KOPT-K1 (cell line): ENCODE measurements at regions not wholly inside any gene's neighbourhood (a gene's known extent, or its start where the extent isn't known, plus 50 kb on each side); places are given as distances from the start of the nearest gene placed in this dataset.

Experiments
- H3K27ac ChIP-seq: fragments of 200-600 bp; sonication (generic); 2 replicates; pipeline ENCODE4 v1.5.1; 2016; ENCODE audit warnings: antibody characterized with exemption, mild to moderate bottlenecking, low read depth, low read length; ENCODE audit not compliant: poor library complexity, severe bottlenecking
- H3K36me3 ChIP-seq: fragments of 200-600 bp; sonication (generic); 2 replicates; pipeline ENCODE4 v1.5.1; 2017; ENCODE audit warnings: antibody characterized with exemption, mild to moderate bottlenecking, low read length, moderate library complexity; ENCODE audit not compliant: insufficient read depth
- H3K9me3 ChIP-seq: fragments of 200-600 bp; sonication (generic); 2 replicates; pipeline ENCODE4 v1.5.1; 2017; ENCODE audit warnings: antibody characterized with exemption, low read length, mild to moderate bottlenecking; ENCODE audit not compliant: insufficient read depth, poor library complexity, severe bottlenecking

DNA sequence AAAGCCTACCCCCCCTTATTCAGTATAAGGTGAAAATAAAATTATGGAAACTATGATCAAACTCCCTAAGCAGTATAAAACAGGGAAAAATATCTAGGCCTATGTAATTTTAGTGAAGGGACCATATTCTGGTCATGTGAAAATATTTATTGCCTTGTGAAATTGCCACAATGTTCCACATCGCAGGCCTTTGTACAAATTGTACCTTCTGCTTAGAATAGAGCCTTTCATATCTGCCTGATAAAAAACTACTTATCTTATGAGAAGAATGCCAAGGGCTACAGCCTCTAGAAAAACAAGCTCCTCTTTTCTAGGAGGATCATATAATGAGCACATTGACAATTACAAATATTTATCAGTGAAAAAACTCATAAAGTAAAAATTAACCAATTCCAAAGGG, 1280.0 kb downstream of the EFNB2 start:
- Histone ChIP-seq H3K36me3 (no peaks in the 10 kb centered on the region), H3K9me3 (no peaks in the 10 kb centered on the region), H3K27ac (no peak overlapping the region)

DNA sequence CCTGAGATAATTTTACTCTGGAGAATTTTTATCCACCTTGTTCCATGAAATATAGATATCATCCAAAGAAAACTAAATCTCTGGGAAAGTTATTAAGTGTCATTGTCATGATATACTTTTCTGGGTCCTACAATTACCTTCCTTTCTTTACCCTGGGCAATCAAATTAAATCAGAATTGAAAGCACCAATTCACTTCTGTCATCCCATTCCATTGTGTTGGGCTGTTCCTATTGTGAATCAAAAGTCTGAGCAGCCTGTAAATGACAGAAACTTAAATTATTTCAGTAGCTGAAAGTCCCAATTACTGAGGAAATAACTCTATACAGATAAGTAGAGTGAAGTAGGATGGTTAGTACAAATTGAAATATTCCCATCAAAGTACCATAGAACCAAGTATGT, 1284.2 kb downstream of the EFNB2 start:
- H3K27ac ChIP-seq = no peak overlapping the region
- no peaks in the 10 kb centered on the region for H3K9me3 ChIP-seq
- H3K36me3 ChIP-seq = no peaks in the 10 kb centered on the region

DNA sequence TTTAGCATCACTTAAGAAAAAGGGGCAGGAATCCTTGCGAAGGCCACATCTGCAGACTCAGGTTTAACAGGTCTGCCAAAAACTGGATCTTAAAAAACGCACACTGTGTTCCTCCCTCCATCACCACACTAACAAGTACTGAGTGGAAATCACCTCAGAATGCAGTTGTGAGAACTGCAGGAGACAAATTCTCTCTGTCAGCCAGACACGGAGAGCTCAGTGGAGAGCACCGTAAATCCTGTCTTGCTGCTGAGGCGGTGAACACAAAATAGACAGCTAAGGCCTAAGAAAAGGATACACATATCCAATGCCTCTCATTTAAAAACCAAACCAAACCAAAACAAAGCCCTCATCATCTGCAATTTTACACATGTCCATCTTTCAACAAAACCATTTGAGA, 1287.6 kb downstream of the EFNB2 start:
- Histone ChIP-seq H3K36me3 (no peaks in the 10 kb centered on the region), H3K9me3 (no peaks in the 10 kb centered on the region), H3K27ac (no peak overlapping the region)

DNA sequence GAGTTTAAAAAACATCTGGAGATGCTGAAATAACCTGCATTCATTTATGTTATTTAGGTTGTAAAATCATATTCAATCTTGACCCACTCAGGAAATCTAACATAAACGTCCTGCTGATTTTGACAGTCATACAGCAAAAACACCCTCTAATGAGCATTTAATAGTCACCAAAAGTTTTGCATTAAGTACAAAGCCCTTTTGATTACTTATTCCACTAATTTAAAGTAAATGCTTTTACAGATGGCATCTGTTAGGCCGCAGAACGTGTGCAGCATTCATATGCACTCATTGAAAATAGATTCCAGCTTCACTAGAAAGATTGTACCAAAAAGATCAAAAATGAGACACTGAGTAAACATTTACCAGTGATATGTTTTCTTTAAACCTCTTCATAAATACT, 1295.1 kb downstream of the EFNB2 start:
- Histone ChIP-seq H3K36me3 (no peaks in the 10 kb centered on the region), H3K9me3 (no peaks in the 10 kb centered on the region), H3K27ac (no peak overlapping the region)

DNA sequence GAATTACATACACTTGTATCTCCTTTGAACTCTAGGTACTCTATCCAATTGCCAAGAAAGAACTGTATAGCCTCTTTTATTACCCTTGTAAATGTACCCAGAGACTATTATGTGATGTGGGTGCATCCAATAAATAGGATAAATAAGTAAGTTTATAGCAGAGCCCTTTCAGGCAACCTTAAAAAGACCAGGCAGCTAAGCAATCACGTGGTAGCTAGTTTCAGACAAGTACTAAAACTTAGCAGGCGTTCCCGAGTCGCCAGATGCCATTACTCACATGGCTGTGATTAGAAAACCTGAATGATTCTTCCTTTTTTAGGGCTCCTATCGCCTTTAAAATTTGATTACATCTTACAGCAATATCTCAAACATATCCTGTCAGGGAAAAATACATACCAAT, 1303.0 kb downstream of the EFNB2 start:
- no peaks in the 10 kb centered on the region for H3K36me3 ChIP-seq
- H3K9me3 ChIP-seq = no peaks in the 10 kb centered on the region
- H3K27ac ChIP-seq = no peak overlapping the region

DNA sequence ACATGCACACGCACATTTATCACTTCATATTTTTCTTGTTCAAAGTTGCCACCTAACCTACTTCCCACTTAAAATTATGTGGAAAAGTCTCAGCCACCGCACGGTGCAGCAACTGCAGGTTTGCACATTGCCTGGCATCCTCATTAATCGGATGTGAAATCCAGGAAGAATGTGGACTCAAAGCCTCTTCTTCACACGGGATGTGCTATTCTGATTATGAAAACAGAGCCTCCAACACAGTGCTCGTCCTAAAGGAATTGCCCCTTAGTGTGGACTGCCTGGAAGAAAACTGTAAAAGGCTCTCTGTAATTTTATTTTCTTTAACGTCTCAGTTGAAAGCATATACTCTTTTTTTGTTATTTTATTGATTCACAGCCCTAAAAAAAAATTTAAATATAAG, 1303.5 kb downstream of the EFNB2 start:
- H3K9me3 ChIP-seq = no peaks in the 10 kb centered on the region
- no peaks in the 10 kb centered on the region for H3K36me3 ChIP-seq
- H3K27ac ChIP-seq = no peak overlapping the region

DNA sequence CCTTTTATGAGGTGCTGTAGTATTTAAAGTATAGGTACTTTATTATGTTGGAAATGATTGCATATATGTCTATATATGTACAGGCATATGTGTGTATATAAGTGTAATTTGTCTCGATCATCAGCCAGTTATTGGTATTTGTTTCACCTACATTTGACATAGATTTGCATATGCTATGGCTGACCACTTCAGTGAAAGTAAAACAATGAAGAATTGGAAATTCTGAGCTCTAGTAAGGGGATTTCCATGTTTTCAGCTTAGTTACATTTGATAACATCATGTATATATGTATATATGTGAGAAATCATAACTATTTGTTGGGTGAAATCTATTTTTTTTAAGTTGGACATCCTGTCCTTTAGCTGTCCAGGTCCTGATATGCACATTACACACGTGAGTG, 1303.9 kb downstream of the EFNB2 start:
- no peak overlapping the region for H3K27ac ChIP-seq
- H3K9me3 ChIP-seq = no peaks in the 10 kb centered on the region
- no peaks in the 10 kb centered on the region for H3K36me3 ChIP-seq

DNA sequence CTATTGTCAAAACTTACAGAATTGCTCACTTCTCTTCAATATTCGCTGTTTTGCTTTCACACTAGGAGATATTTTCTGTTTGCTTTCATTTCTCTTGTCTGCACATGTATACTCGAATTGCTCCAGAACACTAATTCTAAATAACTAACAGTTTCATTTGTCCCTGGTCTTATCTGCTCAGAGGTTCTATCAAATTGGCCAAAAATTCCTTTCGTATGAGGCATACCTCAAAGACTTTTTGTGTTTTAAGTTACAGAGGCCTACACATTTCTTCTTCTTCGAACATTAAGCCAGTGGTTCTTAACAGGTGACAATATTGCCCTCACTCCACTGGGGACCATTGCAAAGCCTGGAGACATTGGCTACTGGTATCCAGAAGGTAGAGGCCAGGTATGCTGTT, 1314.6 kb downstream of the EFNB2 start:
- H3K9me3 ChIP-seq = no peaks in the 10 kb centered on the region
- no peaks in the 10 kb centered on the region for H3K36me3 ChIP-seq
- no peak overlapping the region for H3K27ac ChIP-seq

DNA sequence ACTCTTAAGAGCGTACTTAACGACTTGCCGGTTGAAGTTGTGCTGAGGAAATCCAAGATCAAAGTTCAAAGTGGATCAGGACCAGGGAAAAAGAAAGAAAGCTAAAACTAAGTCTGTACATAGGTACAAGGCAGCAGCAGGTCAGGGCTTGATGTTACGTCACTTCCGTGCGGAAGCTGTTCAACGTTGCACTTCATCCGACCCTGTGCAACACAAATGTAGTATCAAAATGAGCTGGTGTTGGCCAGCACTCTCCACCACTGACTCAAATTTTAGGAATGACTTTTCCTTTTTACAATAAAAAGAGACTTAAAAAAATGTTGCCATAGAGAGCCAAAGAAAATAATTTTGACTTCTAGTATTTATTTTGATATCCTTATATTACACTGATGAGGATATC, 1315.4 kb downstream of the EFNB2 start:
- Histone ChIP-seq H3K36me3 (no peaks in the 10 kb centered on the region), H3K9me3 (no peaks in the 10 kb centered on the region), H3K27ac (no peak overlapping the region)

DNA sequence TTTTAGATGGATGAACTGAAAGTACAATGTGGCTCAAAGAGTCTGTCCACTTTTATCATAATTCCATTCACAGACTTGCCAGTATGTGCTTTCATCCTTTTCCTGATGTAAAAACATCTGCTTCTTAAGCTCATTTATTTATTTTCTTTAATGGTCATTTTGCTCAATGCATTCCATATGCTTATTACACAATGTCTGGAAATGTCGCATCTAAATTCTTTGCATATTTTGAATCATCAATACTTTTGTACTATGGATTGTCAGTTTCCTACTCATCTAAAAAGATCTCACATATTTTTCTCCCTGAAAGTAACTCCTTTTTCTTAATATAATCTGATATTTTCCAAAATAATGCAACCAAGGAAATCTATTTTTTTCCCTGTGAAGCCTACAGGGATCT, 1315.8 kb downstream of the EFNB2 start:
- no peaks in the 10 kb centered on the region for H3K9me3 ChIP-seq
- no peaks in the 10 kb centered on the region for H3K36me3 ChIP-seq
- no peak overlapping the region for H3K27ac ChIP-seq

DNA sequence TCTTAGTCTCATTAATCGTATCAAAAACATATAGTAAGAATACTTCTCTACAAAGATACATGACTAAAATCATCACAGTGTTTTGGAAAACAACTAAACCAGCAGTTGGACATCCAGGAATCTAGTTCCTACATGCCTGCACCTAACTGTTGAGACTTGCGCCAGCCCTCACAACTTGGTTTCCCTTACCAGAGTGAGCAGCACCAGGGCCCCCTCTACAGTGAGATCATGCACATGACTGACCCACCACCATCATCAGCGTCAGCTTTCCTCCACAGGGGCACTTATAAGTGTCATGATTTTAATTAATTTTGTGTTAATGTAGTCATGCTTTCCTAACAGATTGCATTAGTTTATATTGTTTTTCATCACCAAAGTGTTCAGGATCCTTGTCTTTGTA, 1322.0 kb downstream of the EFNB2 start:
- Histone ChIP-seq H3K27ac (no peak overlapping the region), H3K36me3 (no peaks in the 10 kb centered on the region), H3K9me3 (no peaks in the 10 kb centered on the region)

DNA sequence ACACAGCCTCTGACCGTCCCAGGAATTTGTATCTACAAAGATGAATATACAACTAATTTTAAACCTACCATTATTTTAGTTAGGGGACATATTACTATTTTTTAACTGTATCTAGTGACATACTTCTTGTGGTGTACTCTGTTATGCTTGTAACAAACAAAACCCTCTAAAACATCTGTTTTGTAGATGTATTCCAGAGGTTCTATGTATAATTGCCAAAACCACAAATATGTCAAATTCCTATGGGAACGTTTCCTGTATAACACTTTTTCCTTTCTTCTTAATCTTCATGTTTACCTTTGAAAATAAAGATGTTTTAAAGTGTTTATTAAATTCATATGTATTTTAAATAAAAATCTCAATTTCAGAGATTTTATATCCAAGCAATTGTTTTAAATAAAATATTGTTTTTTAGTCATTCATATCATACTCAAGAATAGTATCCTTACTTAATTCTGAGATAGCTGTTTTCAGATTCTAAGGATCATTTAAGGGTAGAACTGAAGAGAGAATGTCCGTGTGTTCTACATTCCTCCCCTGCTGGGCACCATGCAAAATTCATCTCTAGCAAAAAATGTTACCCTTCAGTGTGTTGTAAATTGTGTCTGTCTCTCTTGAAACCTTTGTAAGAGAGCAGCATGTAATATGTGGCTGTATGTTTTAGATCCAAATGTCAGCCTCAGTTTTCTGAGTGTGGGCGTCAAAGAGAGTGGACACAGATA, 1327.7 kb downstream of the EFNB2 start:
- Histone ChIP-seq H3K36me3 (no peaks in the 10 kb centered on the region), H3K27ac (no peak overlapping the region), H3K9me3 (no peaks in the 10 kb centered on the region)

DNA sequence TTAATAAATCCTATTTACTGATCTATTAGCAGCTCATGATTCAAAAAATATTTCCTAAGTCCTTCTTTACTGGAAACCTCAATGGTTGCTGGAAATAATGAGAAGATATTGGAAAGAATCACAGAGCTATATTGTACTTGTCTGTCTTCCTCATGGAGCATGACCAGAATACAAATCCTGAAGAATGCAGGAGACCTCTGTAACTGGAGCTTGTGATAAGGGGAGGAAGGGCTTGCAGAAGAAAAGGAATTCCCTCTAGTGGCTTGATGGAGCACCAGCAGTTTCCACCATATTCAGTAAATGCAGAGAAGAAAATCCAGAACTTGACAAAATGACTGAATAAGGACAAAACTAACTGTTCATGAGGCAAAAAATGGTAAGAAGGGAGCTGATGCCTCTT, 1333.1 kb downstream of the EFNB2 start:
- no peaks in the 10 kb centered on the region for H3K36me3 ChIP-seq
- no peak overlapping the region for H3K27ac ChIP-seq

DNA sequence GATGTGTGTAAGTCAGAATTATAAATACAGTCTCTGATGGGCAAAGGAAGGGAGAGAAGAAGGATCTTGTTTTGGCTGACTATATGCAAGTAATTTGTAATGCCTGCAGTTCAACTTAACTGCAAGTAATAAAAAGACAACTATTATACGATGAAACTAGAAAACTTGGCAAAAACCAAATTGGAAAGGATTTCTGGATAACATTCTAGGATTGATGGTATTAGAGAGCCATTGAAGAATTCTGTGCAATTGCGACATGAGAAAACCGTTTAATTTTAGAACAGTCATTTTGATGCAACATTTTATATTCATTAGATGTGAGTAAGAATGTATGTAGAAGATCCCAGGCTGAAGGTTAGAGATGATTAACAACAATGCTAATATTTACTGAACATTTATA, 1334.1 kb downstream of the EFNB2 start:
- no peaks in the 10 kb centered on the region for H3K9me3 ChIP-seq
- no peaks in the 10 kb centered on the region for H3K36me3 ChIP-seq
- no peak overlapping the region for H3K27ac ChIP-seq

More for the DNA sequence above, 1333.1 kb downstream of the EFNB2 start:
- H3K9me3 ChIP-seq = no peaks in the 10 kb centered on the region

DNA sequence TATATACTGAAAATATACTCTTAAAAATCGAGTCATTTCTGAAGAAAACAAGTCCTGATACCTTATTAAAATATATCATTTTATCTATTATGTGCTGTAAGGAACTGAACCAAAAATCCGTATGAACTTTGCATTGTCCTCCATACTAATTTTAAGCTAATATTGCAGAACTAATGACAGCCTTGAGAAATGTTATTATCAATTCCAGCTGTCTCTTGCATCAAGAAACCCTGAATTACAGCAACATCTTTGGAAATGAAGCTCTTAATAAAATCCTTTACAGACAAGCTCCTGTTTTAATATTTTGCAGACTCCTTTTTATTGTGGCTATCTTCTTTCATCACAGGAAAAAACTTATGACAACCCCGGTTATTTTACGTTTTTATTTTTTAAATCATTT, 1335.3 kb downstream of the EFNB2 start:
- no peaks in the 10 kb centered on the region for H3K9me3 ChIP-seq
- H3K36me3 ChIP-seq = no peaks in the 10 kb centered on the region
- no peak overlapping the region for H3K27ac ChIP-seq

DNA sequence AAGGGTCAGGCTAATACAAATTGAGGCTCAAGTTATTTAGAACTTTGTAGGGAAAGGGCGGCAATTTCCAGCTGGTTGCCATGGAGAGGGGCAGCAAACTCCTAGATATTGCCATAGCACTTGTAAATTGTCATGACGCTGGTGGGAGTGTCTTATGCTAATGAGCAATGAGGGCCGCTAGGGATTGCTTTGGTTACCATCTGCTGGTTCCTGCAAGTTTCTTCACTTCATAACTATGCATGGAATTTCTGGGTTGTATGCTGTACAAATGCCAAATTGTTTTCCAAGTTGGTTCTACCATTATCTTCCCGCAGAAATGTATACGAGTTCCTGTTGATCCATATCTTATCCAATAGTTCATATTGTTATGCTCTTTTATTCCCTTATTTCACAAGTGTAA, 1339.4 kb downstream of the EFNB2 start:
- Histone ChIP-seq H3K27ac (no peak overlapping the region), H3K9me3 (no peaks in the 10 kb centered on the region), H3K36me3 (no peaks in the 10 kb centered on the region)
